ENCODE measurements at regions not wholly inside any gene's neighbourhood (a gene's known extent, or its start where the extent isn't known, plus 50 kb on each side); places are given as distances from the start of the nearest gene placed in this dataset.
"Not testable (repeated sequence)": the region's sequence is repeated elsewhere in the genome, so short reads cannot be mapped to it uniquely, and the experiment has no call there.

- no peak for DNase-seq
Measured at GRCh38 chr3:25169151-25169550, 258.9 kb upstream of the RARB start.

- no peak for DNase-seq
Measured at GRCh38 chr3:25170021-25170420, 258.0 kb upstream of the RARB start.

- no peak for DNase-seq
Measured at GRCh38 chr3:25171118-25171807, 256.8 kb upstream of the RARB start.

- no peak for DNase-seq
Measured at GRCh38 chr3:25171897-25172296, 256.2 kb upstream of the RARB start.

- no peak for DNase-seq
Measured at GRCh38 chr3:25173606-25174005, 254.5 kb upstream of the RARB start.

GRCh38 chr3:25174251-25174650 lies 253.8 kb upstream of the RARB start:
- DNase-seq, result no peak

GRCh38 chr3:25177041-25177440 lies 251.0 kb upstream of the RARB start:
- DNase-seq, result no peak

- no peak for DNase-seq
Measured at GRCh38 chr3:25178672-25179071, 249.4 kb upstream of the RARB start.

GRCh38 chr3:25181096-25181495 lies 247.0 kb upstream of the RARB start:
- no peak for DNase-seq

- DNase-seq, result no peak
Measured at GRCh38 chr3:25182794-25183193, 245.3 kb upstream of the RARB start.

- no peak for DNase-seq
Measured at GRCh38 chr3:25184641-25185250, 243.3 kb upstream of the RARB start.

- no peak for DNase-seq
Measured at GRCh38 chr3:25191673-25192072, 236.4 kb upstream of the RARB start.

GRCh38 chr3:25199567-25199966 lies 228.5 kb upstream of the RARB start:
- not testable (repeated sequence) for DNase-seq

- DNase-seq, result no peak
Measured at GRCh38 chr3:25212736-25213135, 215.3 kb upstream of the RARB start.

GRCh38 chr3:25214034-25214433 lies 214.0 kb upstream of the RARB start:
- DNase-seq, result no peak

GRCh38 chr3:25218362-25218761 lies 209.7 kb upstream of the RARB start:
- no peak for DNase-seq

GRCh38 chr3:25226747-25227146 lies 201.3 kb upstream of the RARB start:
- no peak for DNase-seq

- no peak for DNase-seq
Measured at GRCh38 chr3:25229586-25229985, 198.5 kb upstream of the RARB start.

- DNase-seq, result no peak
Measured at GRCh38 chr3:25235031-25235430, 193.0 kb upstream of the RARB start.

GRCh38 chr3:25235466-25235865 lies 192.6 kb upstream of the RARB start:
- DNase-seq, result no peak

- no peak for DNase-seq
Measured at GRCh38 chr3:25237602-25238001, 190.5 kb upstream of the RARB start.

GRCh38 chr3:25239042-25239441 lies 189.0 kb upstream of the RARB start:
- DNase-seq, result no peak

GRCh38 chr3:25246913-25247312 lies 181.2 kb upstream of the RARB start:
- no peak for DNase-seq

- no peak for DNase-seq
Measured at GRCh38 chr3:25252291-25252690, 175.8 kb upstream of the RARB start.

GRCh38 chr3:25257026-25257425 lies 171.0 kb upstream of the RARB start:
- DNase-seq, result no peak
